ENCODE measurements at regions not wholly inside any gene's neighbourhood (a gene's known extent, or its start where the extent isn't known, plus 50 kb on each side); places are given as distances from the start of the nearest gene placed in this dataset.

DNA sequence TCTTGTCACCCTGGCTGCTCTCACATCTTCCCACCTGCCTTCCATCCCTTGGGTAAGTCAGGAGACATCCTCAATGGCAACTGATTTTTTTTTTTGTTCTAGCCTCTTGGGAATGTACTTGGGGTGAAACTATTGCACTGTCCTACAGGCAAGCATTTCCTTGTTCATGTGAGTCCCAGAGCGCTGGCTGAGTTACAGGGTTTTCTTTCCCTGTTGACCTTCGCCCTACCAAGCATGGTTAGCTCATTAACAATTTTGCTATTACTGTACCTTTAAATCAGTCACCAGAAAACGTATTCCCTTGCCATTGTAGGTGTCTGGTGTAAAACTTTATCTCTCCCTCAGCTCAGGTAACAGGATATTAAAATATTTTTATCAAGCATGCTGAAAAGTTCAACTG, 98.9 kb downstream of the PRLHR start:
- ChIA-PET CTCF (ENCODE audit: low intra/inter-chr PET ratio) (no interaction called here), POLR2A (no interaction called here)
- no peak for ATAC-seq
- Histone ChIP-seq H3K9me3 (replicated peaks; ENCODE audit: control insufficient read depth, insufficient read depth, low read depth, low read length) (peaks cover under 1% of the 10 kb centered on the region; the same call in 1 of the 2 replicates), H3K4me3 (no peak overlapping the region), H3K4me1 (replicated peaks in 1 of 2; ENCODE audit: control insufficient read depth in 2 of 2, insufficient read depth in 2 of 2, low read length in 2 of 2) (peaks cover 0 to 23% of the 10 kb centered on the region in 2 experiments; a peak in 4 of 5 replicates), H4K20me1 (replicated peaks; ENCODE audit: control insufficient read depth, insufficient read depth, low read length) (no peaks in the 10 kb centered on the region), H3K9me1 (ENCODE audit: control insufficient read depth, insufficient read depth, low read length) (no peaks in the 10 kb centered on the region), H3K79me2 (ENCODE audit: control insufficient read depth, insufficient read depth, low read length) (no peaks in the 10 kb centered on the region), H3K9ac (ENCODE audit: insufficient read depth in 1 of 2, low read depth in 2 of 2, low read length in 2 of 2) (no peak overlapping the region), H3K4me2 (ENCODE audit: insufficient read depth, low read length) (no peak overlapping the region), H3K27me3 (ENCODE audit: control insufficient read depth in 2 of 2, insufficient read depth in 2 of 2, low read length in 2 of 2) (no peaks in the 10 kb centered on the region), H3K36me3 (ENCODE audit: control insufficient read depth, insufficient read depth, low read length) (no peaks in the 10 kb centered on the region), H3K27ac (ENCODE audit: extremely low read depth, low read depth, low read length) (no peak overlapping the region), H2AFZ (ENCODE audit: low read depth, low read length) (peak overlapping the region; percentile 39; the same call in 1 of the 2 replicates)
- no peak for TF ChIP-seq SMARCA4 (IDR thresholded peaks at IDR 0.05)
- TF ChIP-seq, protein P1, sequence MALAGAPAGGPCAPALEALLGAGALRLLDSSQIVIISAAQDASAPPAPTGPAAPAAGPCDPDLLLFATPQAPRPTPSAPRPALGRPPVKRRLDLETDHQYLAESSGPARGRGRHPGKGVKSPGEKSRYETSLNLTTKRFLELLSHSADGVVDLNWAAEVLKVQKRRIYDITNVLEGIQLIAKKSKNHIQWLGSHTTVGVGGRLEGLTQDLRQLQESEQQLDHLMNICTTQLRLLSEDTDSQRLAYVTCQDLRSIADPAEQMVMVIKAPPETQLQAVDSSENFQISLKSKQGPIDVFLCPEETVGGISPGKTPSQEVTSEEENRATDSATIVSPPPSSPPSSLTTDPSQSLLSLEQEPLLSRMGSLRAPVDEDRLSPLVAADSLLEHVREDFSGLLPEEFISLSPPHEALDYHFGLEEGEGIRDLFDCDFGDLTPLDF (CRISPR knock-in tag; IDR thresholded peaks at IDR 0.05) = no peak
- no peak for TF ChIP-seq TGIF2 (CRISPR knock-in tag; IDR thresholded peaks at IDR 0.05)
- TF ChIP-seq FOXA1 (IDR thresholded peaks at IDR 0.05; ENCODE audit: borderline replicate concordance) = no peak
- TF ChIP-seq EGR1 (conservative IDR thresholded peaks at IDR 0.05) = no peak
- TF ChIP-seq SMARCE1 (IDR thresholded peaks at IDR 0.05) = no peak
- TF ChIP-seq CXXC5 (CRISPR knock-in tag; IDR thresholded peaks at IDR 0.05) = no peak
- no peak for TF ChIP-seq MAZ (CRISPR knock-in tag; conservative IDR thresholded peaks at IDR 0.05 in 1 of 2, IDR thresholded peaks at IDR 0.05 in 1 of 2)
- TF ChIP-seq ZNF311 (CRISPR knock-in tag; IDR thresholded peaks at IDR 0.05) = no peak
- no peak for TF ChIP-seq ILK (tag; IDR thresholded peaks at IDR 0.05; ENCODE audit: borderline replicate concordance, low read depth)
- no peak for TF ChIP-seq BMI1 (IDR thresholded peaks at IDR 0.05; ENCODE audit: low read length)
- TF ChIP-seq PCBP2 (IDR thresholded peaks at IDR 0.05; ENCODE audit: low read depth, low read length, poor library complexity, severe bottlenecking) = no peak
- TF ChIP-seq SRSF7 (optimal IDR thresholded peaks at IDR 0.05; ENCODE audit: low read depth, low read length) = no peak
- TF ChIP-seq NELFE (IDR thresholded peaks at IDR 0.05; ENCODE audit: insufficient read depth, insufficient read length) = no peak
- no peak for TF ChIP-seq ARNT (IDR thresholded peaks at IDR 0.05)
- TF ChIP-seq ZNF140 (CRISPR knock-in tag; IDR thresholded peaks at IDR 0.05) = no peak
- TF ChIP-seq, protein P2, sequence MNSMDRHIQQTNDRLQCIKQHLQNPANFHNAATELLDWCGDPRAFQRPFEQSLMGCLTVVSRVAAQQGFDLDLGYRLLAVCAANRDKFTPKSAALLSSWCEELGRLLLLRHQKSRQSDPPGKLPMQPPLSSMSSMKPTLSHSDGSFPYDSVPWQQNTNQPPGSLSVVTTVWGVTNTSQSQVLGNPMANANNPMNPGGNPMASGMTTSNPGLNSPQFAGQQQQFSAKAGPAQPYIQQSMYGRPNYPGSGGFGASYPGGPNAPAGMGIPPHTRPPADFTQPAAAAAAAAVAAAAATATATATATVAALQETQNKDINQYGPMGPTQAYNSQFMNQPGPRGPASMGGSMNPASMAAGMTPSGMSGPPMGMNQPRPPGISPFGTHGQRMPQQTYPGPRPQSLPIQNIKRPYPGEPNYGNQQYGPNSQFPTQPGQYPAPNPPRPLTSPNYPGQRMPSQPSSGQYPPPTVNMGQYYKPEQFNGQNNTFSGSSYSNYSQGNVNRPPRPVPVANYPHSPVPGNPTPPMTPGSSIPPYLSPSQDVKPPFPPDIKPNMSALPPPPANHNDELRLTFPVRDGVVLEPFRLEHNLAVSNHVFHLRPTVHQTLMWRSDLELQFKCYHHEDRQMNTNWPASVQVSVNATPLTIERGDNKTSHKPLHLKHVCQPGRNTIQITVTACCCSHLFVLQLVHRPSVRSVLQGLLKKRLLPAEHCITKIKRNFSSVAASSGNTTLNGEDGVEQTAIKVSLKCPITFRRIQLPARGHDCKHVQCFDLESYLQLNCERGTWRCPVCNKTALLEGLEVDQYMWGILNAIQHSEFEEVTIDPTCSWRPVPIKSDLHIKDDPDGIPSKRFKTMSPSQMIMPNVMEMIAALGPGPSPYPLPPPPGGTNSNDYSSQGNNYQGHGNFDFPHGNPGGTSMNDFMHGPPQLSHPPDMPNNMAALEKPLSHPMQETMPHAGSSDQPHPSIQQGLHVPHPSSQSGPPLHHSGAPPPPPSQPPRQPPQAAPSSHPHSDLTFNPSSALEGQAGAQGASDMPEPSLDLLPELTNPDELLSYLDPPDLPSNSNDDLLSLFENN (IDR thresholded peaks at IDR 0.05; ENCODE audit: low read depth in 2 of 2, low read length in 2 of 2) = no peak
- no peak for TF ChIP-seq YY1 (IDR thresholded peaks at IDR 0.05; ENCODE audit: borderline replicate concordance in 1 of 3, control insufficient read depth in 1 of 3, extremely low read depth in 1 of 3, insufficient read depth in 3 of 3, insufficient read length in 1 of 3, insufficient replicate concordance in 2 of 3, low read depth in 1 of 3, low read length in 2 of 3)
- WGBS (ENCODE audit: insufficient coverage, low coverage, missing lambda C conversion rate) = 61% methylated on average over 3 of the region's 3 CpGs
- BruUV-seq (replicated peaks) = no TSS peak
- intact Hi-C loops (cut with micrococcal nuclease) = no loop called here
- DNase-seq (ENCODE audit: extremely low read depth in 1 of 4, low spot score in 3 of 4) = no peak
- in situ Hi-C loops (cut with MboI) = no loop called here
- FAIRE-seq = no peak

All from K562 (cell line).